Omental fat pad (tissue), 3 donors: ENCODE measurements at regions not wholly inside any gene's neighbourhood (a gene's known extent, or its start where the extent isn't known, plus 50 kb on each side); places are given as distances from the start of the nearest gene placed in this dataset.

Source experiments
- ATAC-seq: fragments of 150-250 bp; one replicate; pipeline ENCODE4 v1.9.1; 2016; ENCODE audit warnings: mild to moderate bottlenecking, moderate library complexity; ENCODE audit not compliant: low FRiP score
- DNase-seq: peaks from one replicate; pipeline ENCODE4 v3.0.0-alpha.2; 2019; ENCODE audit warnings: low spot score
- TF ChIP-seq, protein P1 (sequence below), 3 donors: fragments of 450-650 bp; IDR thresholded peaks; one replicate each; pipeline ENCODE4 v1.5.1; 2016 to 2017; ENCODE audit warnings: antibody characterized with exemption in 3 of 3, mild to moderate bottlenecking in 3 of 3, moderate library complexity in 2 of 3

DNA sequence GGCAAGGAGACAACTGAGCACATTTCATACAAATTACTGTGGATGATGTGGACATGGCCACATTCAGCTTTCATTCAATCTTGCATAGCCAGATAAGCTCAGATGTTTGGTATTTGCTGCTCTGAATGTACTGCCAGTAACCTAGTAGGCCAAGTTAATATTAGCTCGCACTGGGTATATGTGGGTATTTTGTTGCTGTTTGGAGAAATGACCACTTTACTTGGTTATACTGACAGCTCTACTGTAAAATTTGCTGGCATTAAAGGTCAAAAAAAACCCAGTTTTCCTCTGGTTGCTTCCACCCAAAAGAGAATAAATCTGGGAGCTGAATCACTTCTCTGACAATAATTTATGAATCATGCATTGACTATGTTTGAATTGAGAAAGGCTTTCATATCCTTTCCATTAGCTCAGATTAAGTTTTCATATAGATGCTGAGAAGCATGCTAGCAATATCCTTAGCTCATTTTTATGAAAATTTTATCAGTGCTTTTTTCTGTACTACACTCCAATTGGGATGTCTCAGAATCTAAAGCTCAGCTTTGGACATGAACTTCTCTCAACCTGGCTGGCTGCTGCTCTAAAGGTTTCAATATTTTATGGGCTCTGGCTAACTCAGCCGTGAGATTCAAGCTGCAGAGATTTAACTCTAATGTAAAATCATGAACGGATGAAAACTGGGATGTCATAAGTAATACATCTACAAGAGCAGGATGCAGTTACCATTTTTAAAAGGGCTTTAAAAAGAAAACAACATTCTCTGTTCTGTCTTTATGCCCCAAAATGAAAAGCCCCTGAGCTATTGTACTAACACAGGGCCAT lies 330.0 kb downstream of the BARHL2 start:
- TF ChIP-seq, protein P1, sequence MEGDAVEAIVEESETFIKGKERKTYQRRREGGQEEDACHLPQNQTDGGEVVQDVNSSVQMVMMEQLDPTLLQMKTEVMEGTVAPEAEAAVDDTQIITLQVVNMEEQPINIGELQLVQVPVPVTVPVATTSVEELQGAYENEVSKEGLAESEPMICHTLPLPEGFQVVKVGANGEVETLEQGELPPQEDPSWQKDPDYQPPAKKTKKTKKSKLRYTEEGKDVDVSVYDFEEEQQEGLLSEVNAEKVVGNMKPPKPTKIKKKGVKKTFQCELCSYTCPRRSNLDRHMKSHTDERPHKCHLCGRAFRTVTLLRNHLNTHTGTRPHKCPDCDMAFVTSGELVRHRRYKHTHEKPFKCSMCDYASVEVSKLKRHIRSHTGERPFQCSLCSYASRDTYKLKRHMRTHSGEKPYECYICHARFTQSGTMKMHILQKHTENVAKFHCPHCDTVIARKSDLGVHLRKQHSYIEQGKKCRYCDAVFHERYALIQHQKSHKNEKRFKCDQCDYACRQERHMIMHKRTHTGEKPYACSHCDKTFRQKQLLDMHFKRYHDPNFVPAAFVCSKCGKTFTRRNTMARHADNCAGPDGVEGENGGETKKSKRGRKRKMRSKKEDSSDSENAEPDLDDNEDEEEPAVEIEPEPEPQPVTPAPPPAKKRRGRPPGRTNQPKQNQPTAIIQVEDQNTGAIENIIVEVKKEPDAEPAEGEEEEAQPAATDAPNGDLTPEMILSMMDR (IDR thresholded peaks at IDR 0.05): no peak
- ATAC-seq (no peak), DNase-seq (no peak)

DNA sequence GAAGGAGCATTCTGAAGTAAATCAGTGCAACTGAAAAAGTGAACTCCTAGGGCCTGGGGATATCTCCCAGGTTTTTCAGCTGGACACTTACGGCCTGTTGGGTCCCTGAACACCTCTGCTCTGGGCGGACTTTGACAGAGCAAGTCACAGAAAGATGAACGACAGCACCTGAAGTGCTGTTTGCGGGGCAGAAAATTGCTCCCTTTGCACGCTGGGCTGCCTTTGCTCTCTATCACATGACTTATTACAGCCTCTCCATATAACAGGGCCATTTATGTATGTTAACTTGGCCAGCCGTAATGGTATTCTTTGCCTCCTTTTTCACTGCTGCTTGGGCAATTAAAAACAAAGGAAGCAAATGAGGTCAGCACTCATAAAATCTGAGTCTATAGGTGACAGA lies 332.9 kb downstream of the BARHL2 start:
- TF ChIP-seq, protein P1 (IDR thresholded peaks at IDR 0.05): no peak
- DNase-seq: no peak

DNA sequence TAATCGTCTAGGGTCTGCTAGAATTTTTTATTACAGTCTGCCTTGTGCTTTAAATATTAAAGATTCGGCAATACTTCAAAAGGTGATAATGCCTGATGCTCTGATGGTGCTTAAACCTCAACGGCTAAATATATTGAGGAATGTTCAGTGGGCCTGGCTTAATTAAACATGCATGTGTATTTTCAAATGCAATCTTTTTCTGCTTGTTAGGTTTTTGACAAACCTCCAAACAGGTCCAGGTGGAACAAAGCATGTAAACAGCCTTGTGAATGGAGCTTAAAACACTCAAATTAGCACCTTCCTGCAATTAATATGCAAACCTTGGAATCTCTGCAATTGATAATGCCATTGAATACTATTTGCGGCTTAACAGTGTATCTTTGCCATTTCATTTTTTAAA lies 334.9 kb downstream of the BARHL2 start:
- TF ChIP-seq, protein P1 (IDR thresholded peaks at IDR 0.05): no peak
- ATAC-seq: no peak

More for the DNA sequence above, 332.9 kb downstream of the BARHL2 start:
- ATAC-seq: no peak

DNA sequence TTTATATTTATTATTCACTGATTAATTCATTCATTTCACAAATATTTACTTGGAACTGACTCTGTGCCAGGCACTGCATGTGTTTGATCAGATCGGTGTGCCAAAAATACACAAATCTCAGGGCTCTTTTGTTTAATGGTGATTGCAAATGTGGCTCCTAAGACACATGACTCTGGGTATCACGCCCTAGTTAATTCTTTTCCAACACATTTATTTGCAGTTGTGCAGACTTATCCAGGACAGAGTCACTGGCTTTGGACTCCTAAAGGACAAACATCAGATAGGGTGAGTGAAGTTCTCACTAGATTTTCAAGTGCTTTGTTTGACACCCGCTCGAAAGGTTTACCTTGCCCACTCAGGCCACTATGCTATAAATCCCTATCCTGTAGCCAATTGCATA lies 335.5 kb downstream of the BARHL2 start:
- no peak for ATAC-seq
- TF ChIP-seq, protein P1 (IDR thresholded peaks at IDR 0.05): no peak

More for the DNA sequence above, 334.9 kb downstream of the BARHL2 start:
- DNase-seq: no peak

DNA sequence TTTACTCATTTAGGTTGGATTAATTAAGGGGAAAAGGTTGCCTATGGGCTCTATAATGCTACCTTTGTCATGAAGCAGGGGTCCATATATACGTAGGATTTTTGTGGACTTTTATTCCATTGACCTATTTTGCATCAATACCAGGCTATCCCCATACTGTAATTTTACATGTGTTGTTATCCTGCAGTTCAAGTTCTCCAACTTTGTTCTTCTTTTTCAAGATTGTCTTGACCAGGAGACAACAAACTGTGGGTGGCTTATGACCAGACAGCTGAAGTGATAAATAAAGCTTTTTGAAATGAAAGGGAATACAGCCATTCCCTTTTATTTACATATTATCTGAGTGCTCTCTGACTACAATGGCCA lies 345.7 kb downstream of the BARHL2 start:
- DNase-seq (no peak), ATAC-seq (no peak)
- TF ChIP-seq, protein P1 (IDR thresholded peaks at IDR 0.05): no peak

More for the DNA sequence above, 335.5 kb downstream of the BARHL2 start:
- DNase-seq: no peak

DNA sequence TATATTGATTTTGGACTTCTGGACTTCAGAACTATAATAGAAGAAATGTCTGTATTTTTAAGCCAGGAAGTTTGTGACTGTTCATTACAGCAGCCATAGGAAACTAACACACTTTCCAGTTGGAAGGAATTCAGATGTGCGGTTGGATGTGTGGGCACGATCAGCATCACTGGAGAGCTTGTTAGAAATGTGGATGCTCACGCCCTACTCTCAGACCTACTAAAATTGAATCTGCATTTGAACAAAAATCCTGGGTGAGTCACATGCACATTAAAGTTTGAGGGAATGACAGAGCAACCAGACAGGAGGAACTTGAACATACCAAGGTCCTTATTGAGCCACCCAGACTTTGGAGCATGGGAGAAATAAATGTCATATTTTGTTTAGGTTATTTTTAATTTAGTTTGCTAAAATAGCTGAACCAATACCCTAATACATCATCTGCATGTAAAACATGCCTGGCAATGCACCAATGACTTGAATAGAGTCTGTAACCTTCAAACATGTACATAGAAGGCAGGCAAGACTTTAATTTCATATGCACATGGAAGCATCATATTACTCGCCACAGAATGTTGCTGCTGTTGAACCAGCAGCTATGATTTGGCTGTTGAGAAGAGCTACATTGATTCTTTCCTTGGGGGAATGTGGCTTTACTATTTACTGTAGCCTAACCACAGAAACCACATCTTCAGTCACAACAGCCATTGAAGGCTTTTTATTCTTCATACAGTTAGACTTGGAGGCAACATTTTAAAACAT lies 346.2 kb downstream of the BARHL2 start:
- DNase-seq (no peak), ATAC-seq (no peak)
- TF ChIP-seq, protein P1 (IDR thresholded peaks at IDR 0.05): no peak
